Left ventricle myocardium inferior (tissue), 1 donor: ENCODE measurements at regions not wholly inside any gene's neighbourhood (a gene's known extent, or its start where the extent isn't known, plus 50 kb on each side); places are given as distances from the start of the nearest gene placed in this dataset.
A peak's percentile ranks its signal among the peaks of the same experiment; 100 is the strongest.

Experiments used
- DNase-seq: peaks from one replicate; pipeline ENCODE4 v3.0.0-alpha.2; 2020
- H3K27ac ChIP-seq: fragments of 200-600 bp; replicated peaks from 2 replicates; pipeline ENCODE4 v1.8.0; 2021
- H3K27me3 ChIP-seq: fragments of 200-600 bp; 2 replicates; pipeline ENCODE4 v1.8.0; 2021; ENCODE audit warnings: low read depth
- H3K36me3 ChIP-seq: fragments of 200-600 bp; 2 replicates; pipeline ENCODE4 v1.8.0; 2021
- H3K4me1 ChIP-seq: fragments of 200-600 bp; 2 replicates; pipeline ENCODE4 v1.8.0; 2021
- H3K4me3 ChIP-seq: fragments of 200-600 bp; 2 replicates; pipeline ENCODE4 v1.8.0; 2021; ENCODE audit warnings: mild to moderate bottlenecking, moderate library complexity
- H3K9me3 ChIP-seq: fragments of 200-600 bp; replicated peaks from 2 replicates; pipeline ENCODE4 v1.8.0; 2021
- CTCF ChIP-seq: fragments of 200-600 bp; IDR thresholded peaks from 2 replicates; pipeline ENCODE4 v1.8.0; 2021; ENCODE audit warnings: antibody characterized with exemption, mild to moderate bottlenecking, borderline replicate concordance
- intact Hi-C: fragments of 100-400 bp; cut with micrococcal nuclease; formaldehyde crosslinking; loops from one replicate; pipeline ENCODE4 v1.11.0; 2022
- donor health status: DM: no; HTN: yes; CAD: no; lungs with severe emphysema.

GRCh38 chr12:58419196-58419760, 477.9 kb downstream of the ATP23 start:
- TF ChIP-seq CTCF = no peak
- Histone ChIP-seq H3K27me3 (no peaks in the 10 kb centered on the region), H3K36me3 (no peaks in the 10 kb centered on the region), H3K4me1 (no peaks in the 10 kb centered on the region), H3K27ac (no peak overlapping the region), H3K4me3 (no peak overlapping the region), H3K9me3 (no peaks in the 10 kb centered on the region)
- intact Hi-C loops = no loop called here
- DNase-seq = no peak

- Histone ChIP-seq H3K9me3 (no peaks in the 10 kb centered on the region), H3K27me3 (no peaks in the 10 kb centered on the region), H3K27ac (no peak overlapping the region), H3K36me3 (no peaks in the 10 kb centered on the region), H3K4me3 (no peak overlapping the region), H3K4me1 (peaks cover under 1% of the 10 kb centered on the region)
- TF ChIP-seq CTCF = no peak
- DNase-seq = no peak
- intact Hi-C loops = no loop called here
Observed at GRCh38 chr12:58419905-58420304, 478.5 kb downstream of the ATP23 start.

- H3K36me3 ChIP-seq = no peaks in the 10 kb centered on the region
- intact Hi-C loops = no loop called here
- H3K9me3 ChIP-seq = no peaks in the 10 kb centered on the region
- H3K4me3 ChIP-seq = no peak overlapping the region
- H3K4me1 ChIP-seq = peaks cover 6% of the 10 kb centered on the region
- H3K27ac ChIP-seq = no peak overlapping the region
- no peak for TF ChIP-seq CTCF
- H3K27me3 ChIP-seq = no peaks in the 10 kb centered on the region
- DNase-seq = no peak
Observed at GRCh38 chr12:58420503-58420902, 479.1 kb downstream of the ATP23 start.

GRCh38 chr12:58421990-58422389, 480.6 kb downstream of the ATP23 start:
- intact Hi-C loops = no loop called here
- Histone ChIP-seq H3K9me3 (no peaks in the 10 kb centered on the region), H3K4me1 (peaks cover 16% of the 10 kb centered on the region), H3K36me3 (no peaks in the 10 kb centered on the region), H3K27me3 (no peaks in the 10 kb centered on the region), H3K4me3 (no peak overlapping the region), H3K27ac (no peak overlapping the region)
- no peak for DNase-seq
- no peak for TF ChIP-seq CTCF

GRCh38 chr12:58424735-58425392, 483.5 kb downstream of the ATP23 start:
- Histone ChIP-seq H3K27ac (peak overlapping the region; percentile 18), H3K4me3 (no peak overlapping the region), H3K4me1 (peaks cover 16% of the 10 kb centered on the region), H3K9me3 (peaks cover 8% of the 10 kb centered on the region), H3K27me3 (no peaks in the 10 kb centered on the region), H3K36me3 (no peaks in the 10 kb centered on the region)
- no peak for DNase-seq
- intact Hi-C loops = no loop called here
- TF ChIP-seq CTCF = no peak
